Astrocyte (in vitro differentiated cells and primary cell): ENCODE measurements at regions not wholly inside any gene's neighbourhood (a gene's known extent, or its start where the extent isn't known, plus 50 kb on each side); places are given as distances from the start of the nearest gene placed in this dataset.

Experiments used
- EZH2 ChIP-seq: IDR thresholded peaks from 2 replicates; pipeline ENCODE4 v1.6.1; 2012; ENCODE audit warnings: mild to moderate bottlenecking, low read length, inconsistent platforms; ENCODE audit not compliant: insufficient read depth
- TF ChIP-seq, protein P1 (sequence below): IDR thresholded peaks from 2 replicates; pipeline ENCODE4 v1.5.1; 2011; ENCODE audit warnings: low read depth, mild to moderate bottlenecking, inconsistent platforms, low read length, moderate library complexity; ENCODE audit not compliant: insufficient read depth

DNA sequence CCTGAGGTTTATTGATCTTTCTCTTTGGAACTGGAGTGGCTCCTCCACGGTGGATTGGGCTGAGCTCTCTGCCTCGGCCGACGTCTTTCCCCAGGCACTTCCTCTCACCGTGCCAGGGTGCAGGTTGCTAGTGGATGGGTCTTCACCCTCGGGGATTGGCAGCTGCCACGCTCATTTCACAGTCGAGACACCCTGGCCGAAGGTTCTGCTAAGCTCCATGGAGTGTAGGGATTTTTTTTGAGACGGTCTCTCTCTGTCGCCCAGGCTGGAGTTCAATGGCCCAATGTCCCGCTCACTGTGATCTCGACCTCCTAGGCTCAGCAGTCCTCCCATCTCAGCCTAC lies 280.8 kb downstream of the SEC14L1 start:
- TF ChIP-seq EZH2: no peak
- TF ChIP-seq, protein P1, sequence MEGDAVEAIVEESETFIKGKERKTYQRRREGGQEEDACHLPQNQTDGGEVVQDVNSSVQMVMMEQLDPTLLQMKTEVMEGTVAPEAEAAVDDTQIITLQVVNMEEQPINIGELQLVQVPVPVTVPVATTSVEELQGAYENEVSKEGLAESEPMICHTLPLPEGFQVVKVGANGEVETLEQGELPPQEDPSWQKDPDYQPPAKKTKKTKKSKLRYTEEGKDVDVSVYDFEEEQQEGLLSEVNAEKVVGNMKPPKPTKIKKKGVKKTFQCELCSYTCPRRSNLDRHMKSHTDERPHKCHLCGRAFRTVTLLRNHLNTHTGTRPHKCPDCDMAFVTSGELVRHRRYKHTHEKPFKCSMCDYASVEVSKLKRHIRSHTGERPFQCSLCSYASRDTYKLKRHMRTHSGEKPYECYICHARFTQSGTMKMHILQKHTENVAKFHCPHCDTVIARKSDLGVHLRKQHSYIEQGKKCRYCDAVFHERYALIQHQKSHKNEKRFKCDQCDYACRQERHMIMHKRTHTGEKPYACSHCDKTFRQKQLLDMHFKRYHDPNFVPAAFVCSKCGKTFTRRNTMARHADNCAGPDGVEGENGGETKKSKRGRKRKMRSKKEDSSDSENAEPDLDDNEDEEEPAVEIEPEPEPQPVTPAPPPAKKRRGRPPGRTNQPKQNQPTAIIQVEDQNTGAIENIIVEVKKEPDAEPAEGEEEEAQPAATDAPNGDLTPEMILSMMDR: no peak
